Fibroblast of gingiva (primary cell): ENCODE measurements at regions not wholly inside any gene's neighbourhood (a gene's known extent, or its start where the extent isn't known, plus 50 kb on each side); places are given as distances from the start of the nearest gene placed in this dataset.
A peak's percentile ranks its signal among the peaks of the same experiment; 100 is the strongest.

Source experiments
- DNase-seq: peaks from one replicate; pipeline ENCODE4 v3.0.0-alpha.2; 2011; ENCODE audit warnings: low read depth

DNA sequence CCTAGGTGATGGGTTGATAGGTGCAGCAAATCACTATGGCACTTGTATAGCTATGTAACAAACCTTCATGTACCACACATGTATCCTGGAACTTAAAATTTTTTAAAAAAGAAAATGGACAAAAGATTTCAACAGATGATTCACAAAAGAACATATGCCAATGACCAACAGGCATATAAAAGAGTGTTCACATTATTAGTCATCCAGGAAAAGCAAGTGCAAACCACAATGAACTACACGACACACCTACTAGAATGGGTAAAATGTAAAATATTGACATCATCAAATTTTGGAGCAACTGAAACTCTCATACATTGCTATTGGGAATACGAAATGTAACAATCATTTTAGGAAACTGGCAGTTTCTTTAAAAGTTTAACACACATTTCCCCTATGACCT lies 109.9 kb downstream of the YIPF5 start:
- DNase-seq, result no peak

GRCh38 chr5:144065786-144066185 lies 104.7 kb downstream of the YIPF5 start:
- DNase-seq, result no peak

DNA sequence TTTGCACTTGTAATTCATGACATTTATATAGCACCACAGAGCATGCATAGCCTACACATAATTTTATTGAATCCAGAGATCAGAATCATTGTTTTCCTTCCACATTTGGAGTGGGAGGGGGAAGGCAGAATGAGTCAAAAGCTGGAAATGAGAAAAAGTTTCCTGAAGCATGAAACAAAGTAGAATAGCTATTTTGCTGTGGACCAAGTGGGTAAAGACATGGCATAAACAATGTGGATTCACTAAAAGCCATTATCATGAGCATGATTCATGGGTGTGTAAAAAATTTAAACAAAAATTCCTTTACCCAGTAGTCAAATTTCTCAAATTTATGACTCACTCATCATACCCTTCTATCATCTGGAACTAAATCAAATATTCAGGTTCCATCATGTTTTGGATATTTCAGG lies 97.9 kb downstream of the YIPF5 start:
- DNase-seq, result peak; percentile 69

DNA sequence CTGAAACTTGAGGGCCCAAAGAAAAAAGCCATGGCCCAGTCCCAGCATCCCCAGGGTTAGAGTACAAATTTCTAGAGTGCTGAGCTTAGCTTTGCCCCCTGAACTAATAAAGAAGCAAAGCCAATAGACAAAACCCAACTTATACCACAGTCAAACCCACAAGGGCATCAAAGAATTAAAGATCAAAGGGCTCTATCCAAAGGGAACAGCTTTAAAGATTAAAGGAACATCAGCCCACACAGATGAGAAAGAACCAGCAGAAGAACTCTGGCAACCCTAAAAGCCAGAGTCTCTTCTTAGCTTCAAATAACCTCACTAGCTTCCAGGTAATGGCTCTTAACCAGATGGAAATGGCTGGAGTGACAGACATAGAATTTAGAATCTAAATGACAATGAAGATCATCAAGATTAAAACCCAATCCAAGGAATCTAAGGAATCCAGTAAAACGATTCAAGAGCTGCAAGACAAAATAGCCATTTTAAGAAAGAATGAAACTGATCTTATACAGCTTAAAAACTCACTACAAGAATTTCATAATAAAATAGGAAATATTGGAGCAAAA lies 93.9 kb downstream of the YIPF5 start:
- DNase-seq, result no peak

- no peak for DNase-seq
Observed at GRCh38 chr5:144083185-144083584, 87.3 kb downstream of the YIPF5 start.

- DNase-seq, result no peak
Observed at GRCh38 chr5:144084971-144085370, 85.5 kb downstream of the YIPF5 start.

GRCh38 chr5:144085381-144085780 lies 85.1 kb downstream of the YIPF5 start:
- no peak for DNase-seq

- DNase-seq, result no peak
Observed at GRCh38 chr5:144086295-144086694, 84.2 kb downstream of the YIPF5 start.

DNA sequence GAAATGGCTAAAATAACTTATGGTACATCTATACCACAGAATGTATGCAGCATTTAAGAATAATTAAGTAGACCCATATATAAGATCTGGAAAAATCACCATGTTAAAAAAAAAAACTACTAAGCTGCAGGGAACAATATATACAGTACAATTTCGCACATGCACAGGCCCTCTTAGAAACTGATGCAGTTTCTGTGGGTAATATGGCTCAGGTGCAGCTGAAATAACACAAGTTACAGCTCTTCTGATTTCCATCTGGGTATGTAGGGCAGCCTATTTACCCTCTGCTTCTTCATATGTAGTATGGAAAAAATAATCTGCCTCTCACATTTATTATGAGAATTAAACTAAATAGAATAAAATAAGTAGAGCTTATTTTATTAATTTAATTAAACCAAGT lies 82.9 kb downstream of the YIPF5 start:
- no peak for DNase-seq

DNA sequence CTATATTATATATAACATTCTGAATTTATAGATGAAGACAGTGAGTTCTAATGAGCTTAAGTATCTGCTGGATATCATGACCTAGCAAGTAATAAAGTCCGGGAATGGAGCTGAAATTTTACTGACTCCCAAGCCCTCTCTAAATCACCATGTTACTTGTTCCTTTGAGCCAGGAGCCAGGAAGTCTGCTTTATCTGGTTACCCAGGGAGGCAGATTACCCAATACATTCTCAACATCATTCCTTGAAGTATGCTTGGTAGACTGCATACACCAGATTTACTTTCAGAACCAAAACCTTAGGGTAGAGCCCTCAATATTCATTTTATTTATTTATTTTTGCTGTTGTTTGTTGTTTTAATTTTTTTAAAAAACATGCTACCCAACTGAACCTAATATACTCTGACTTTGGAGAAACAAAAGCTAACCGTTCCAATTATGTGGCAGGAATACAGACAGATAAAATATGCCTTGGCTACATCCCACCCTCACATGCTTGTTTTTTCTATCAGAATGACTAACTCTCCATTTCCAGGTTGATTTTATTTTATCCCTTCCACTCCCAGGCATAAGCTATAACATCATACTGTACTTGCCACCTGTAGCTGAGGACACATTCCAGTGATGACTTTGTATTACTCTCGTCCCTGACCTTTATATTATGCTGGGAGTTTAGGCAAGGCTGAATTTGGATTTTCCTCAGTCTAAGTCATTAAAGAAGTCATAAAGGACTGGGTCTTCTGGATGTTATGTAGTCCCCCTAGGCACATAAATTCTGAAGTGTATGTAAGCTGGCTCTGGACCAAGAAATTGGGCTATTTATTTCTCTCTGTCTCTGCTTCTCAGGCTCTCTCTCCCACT lies 82.0 kb downstream of the YIPF5 start:
- DNase-seq, result peak; percentile 16

GRCh38 chr5:144089401-144090021 lies 80.9 kb downstream of the YIPF5 start:
- DNase-seq, result no peak

DNA sequence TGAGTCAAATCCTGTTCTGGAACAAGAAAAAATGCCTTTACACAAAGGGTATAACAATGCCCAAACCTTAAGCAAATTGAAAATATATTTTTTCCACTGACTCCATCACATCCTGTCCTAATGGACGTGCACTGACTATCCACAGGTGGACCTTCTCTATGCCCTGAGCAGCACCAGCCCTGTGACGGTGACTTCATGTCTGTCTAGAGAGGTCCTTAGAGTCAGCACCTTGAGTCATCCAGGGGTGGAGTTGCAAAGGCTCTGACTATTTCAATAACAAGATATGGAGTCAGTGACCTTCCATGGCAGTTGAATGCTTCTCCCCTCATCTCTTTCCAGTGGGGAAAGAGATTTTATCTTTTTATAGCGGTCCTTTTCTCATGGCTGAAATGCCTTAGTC lies 78.0 kb downstream of the YIPF5 start:
- DNase-seq, result no peak

DNA sequence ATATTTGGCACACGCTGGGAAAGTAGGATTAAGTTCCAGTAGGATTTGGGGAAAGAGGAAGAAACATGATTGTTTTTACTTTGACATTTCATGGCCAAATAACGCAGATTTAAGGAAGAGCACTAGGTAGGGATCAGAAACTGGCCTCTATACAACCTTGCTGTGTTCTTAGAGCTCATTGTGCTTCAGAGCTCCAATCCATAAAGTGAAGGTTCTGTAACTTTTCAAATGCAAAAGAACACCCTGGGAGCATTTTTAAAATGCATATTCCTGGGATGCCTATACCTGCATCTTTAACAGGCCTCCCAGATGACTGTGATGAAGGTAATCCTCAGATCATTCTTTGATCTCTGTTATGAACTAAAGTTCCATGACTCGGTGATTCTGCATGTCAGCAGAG lies 77.1 kb downstream of the YIPF5 start:
- DNase-seq, result no peak

GRCh38 chr5:144093868-144094267 lies 76.6 kb downstream of the YIPF5 start:
- no peak for DNase-seq

DNA sequence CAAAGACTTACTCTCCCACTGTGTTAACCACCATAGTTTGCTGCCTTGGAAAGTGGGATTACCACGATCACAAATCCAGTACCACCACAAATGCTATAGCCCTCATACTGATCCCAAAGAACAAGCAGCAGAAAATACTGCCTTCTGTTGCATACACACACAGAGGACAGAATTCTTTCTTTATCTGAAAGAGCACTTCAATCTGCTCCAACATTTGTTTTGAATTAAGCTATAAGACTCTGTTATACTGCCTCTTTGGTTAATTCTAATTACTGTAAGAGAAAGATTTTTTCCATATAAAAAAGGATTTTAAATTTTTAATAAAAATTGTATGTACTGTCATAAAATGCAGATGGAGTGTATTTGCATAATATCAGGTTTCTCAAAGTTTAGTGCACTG lies 69.8 kb downstream of the YIPF5 start:
- DNase-seq, result peak; percentile 32

DNA sequence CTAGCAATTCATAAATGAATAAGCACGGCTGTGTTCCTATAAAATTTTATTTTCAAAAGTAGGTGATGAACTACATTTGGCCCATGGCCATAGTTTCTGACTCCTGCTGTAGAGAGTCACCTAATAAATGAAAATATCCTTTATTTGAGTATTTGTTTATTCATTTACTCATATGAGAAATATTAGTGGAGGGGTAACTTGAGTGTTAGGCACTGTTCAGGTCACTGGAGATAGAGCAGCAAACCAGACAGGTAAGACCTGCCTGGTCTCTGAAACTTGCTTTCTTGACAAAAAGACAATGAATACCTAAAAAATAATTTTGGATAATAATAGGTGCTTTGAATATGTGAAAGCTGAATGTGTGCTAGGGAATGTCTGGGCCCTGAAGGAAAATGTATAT lies 68.8 kb downstream of the YIPF5 start:
- DNase-seq, result no peak

GRCh38 chr5:144102361-144102760 lies 68.1 kb downstream of the YIPF5 start:
- DNase-seq, result no peak

GRCh38 chr5:144102979-144103378 lies 67.5 kb downstream of the YIPF5 start:
- DNase-seq, result no peak

DNA sequence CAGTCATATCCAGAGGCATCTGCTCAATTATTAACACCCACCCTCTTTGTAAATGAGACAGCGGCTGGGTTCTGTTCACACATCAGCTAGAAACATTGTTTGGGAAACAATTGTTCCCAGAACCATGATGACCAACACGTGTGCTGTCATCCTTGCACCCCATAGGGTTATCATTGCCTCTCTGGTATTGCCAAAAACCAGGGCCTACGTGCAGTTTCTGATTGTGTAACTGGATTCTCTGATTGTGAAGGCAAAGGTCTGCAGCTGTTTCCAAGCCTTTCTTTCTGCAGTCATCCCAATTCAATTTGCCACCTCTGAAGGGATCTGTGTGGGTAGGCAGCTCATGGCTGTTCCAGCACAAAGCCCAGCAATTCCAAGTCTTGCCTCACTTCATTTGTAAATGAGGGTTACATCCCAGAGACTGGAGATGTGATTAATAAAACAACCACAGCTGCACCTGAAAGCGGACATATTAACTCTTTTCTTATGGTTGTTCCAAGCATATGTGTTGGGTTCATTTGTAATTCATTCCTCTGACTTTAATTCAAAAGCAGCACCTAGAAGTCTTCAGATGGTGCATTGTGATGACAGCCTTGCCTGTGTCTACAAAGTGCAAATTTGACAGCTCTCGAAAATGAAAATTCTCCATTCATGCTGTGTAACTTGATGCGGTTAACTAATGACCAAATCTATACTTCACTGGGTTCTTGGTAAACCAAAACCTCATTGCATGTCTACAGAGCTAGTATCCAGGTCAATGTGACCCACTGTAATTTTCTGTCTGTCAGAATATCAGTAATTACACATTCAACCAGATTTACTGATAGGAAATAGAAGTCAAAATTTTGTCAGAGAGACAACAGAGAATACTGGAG lies 66.6 kb downstream of the YIPF5 start:
- no peak for DNase-seq

GRCh38 chr5:144105371-144105770 lies 65.1 kb downstream of the YIPF5 start:
- no peak for DNase-seq

GRCh38 chr5:144108131-144108530 lies 62.3 kb downstream of the YIPF5 start:
- no peak for DNase-seq
